ENCODE measurements at regions not wholly inside any gene's neighbourhood (a gene's known extent, or its start where the extent isn't known, plus 50 kb on each side); places are given as distances from the start of the nearest gene placed in this dataset.

GRCh38 chr15:29393443-29393842 lies 123.8 kb upstream of the NSMCE3 start:
- Histone ChIP-seq H3K27me3 (no peaks in the 10 kb centered on the region), H3K4me1 (ENCODE audit: control insufficient read depth in 1 of 2, insufficient read depth in 1 of 2, low read depth in 1 of 2, low read length in 1 of 2) (no peaks in the 10 kb centered on the region), H3K9me3 (no peaks in the 10 kb centered on the region), H3K4me3 (ENCODE audit: low read depth in 1 of 2, low read length in 1 of 2) (no peak overlapping the region), H3K27ac (no peak overlapping the region), H3K36me3 (no peaks in the 10 kb centered on the region)
- no peak for TF ChIP-seq CTCF (IDR thresholded peaks at IDR 0.05)

GRCh38 chr15:29392358-29392757 lies 122.7 kb upstream of the NSMCE3 start:
- Histone ChIP-seq H3K4me1 (ENCODE audit: control insufficient read depth in 1 of 2, insufficient read depth in 1 of 2, low read depth in 1 of 2, low read length in 1 of 2) (no peaks in the 10 kb centered on the region), H3K27me3 (no peaks in the 10 kb centered on the region), H3K4me3 (ENCODE audit: low read depth in 1 of 2, low read length in 1 of 2) (no peak overlapping the region), H3K36me3 (no peaks in the 10 kb centered on the region), H3K27ac (no peak overlapping the region), H3K9me3 (no peaks in the 10 kb centered on the region)
- no peak for TF ChIP-seq CTCF (IDR thresholded peaks at IDR 0.05)

- Histone ChIP-seq H3K4me1 (ENCODE audit: control insufficient read depth in 1 of 2, insufficient read depth in 1 of 2, low read depth in 1 of 2, low read length in 1 of 2) (no peaks in the 10 kb centered on the region), H3K36me3 (no peaks in the 10 kb centered on the region), H3K4me3 (ENCODE audit: low read depth in 1 of 2, low read length in 1 of 2) (no peak overlapping the region), H3K9me3 (no peaks in the 10 kb centered on the region), H3K27ac (no peak overlapping the region), H3K27me3 (no peaks in the 10 kb centered on the region)
- TF ChIP-seq CTCF (IDR thresholded peaks at IDR 0.05): no peak
Observed at GRCh38 chr15:29390051-29390450, 120.4 kb upstream of the NSMCE3 start.

GRCh38 chr15:29386523-29386922 lies 116.9 kb upstream of the NSMCE3 start:
- no peak overlapping the region for H3K4me3 ChIP-seq (ENCODE audit: low read depth in 1 of 2, low read length in 1 of 2)
- no peak for TF ChIP-seq CTCF (IDR thresholded peaks at IDR 0.05)
- H3K4me1 ChIP-seq (ENCODE audit: control insufficient read depth in 1 of 2, insufficient read depth in 1 of 2, low read depth in 1 of 2, low read length in 1 of 2): no peaks in the 10 kb centered on the region
- H3K9me3 ChIP-seq: no peaks in the 10 kb centered on the region
- H3K27ac ChIP-seq: no peak overlapping the region
- H3K36me3 ChIP-seq: no peaks in the 10 kb centered on the region
- no peaks in the 10 kb centered on the region for H3K27me3 ChIP-seq

- Histone ChIP-seq H3K4me3 (ENCODE audit: low read depth in 1 of 2, low read length in 1 of 2) (no peak overlapping the region), H3K27me3 (no peaks in the 10 kb centered on the region), H3K27ac (no peak overlapping the region), H3K9me3 (no peaks in the 10 kb centered on the region), H3K36me3 (no peaks in the 10 kb centered on the region), H3K4me1 (ENCODE audit: control insufficient read depth in 1 of 2, insufficient read depth in 1 of 2, low read depth in 1 of 2, low read length in 1 of 2) (no peaks in the 10 kb centered on the region)
- TF ChIP-seq CTCF (IDR thresholded peaks at IDR 0.05): no peak
Observed at GRCh38 chr15:29383367-29383766, 113.7 kb upstream of the NSMCE3 start.

GRCh38 chr15:29382862-29383261 lies 113.2 kb upstream of the NSMCE3 start:
- Histone ChIP-seq H3K27ac (no peak overlapping the region), H3K4me3 (ENCODE audit: low read depth in 1 of 2, low read length in 1 of 2) (no peak overlapping the region), H3K4me1 (ENCODE audit: control insufficient read depth in 1 of 2, insufficient read depth in 1 of 2, low read depth in 1 of 2, low read length in 1 of 2) (no peaks in the 10 kb centered on the region), H3K9me3 (no peaks in the 10 kb centered on the region), H3K36me3 (no peaks in the 10 kb centered on the region), H3K27me3 (no peaks in the 10 kb centered on the region)
- TF ChIP-seq CTCF (IDR thresholded peaks at IDR 0.05): no peak

All from neutrophil (primary cell).